PFSK-1 (cell line): ENCODE measurements at regions not wholly inside any gene's neighbourhood (a gene's known extent, or its start where the extent isn't known, plus 50 kb on each side); places are given as distances from the start of the nearest gene placed in this dataset.

ENCODE experiments used
- POLR2AphosphoS5 ChIP-seq: IDR thresholded peaks from 2 replicates; pipeline ENCODE4 v1.6.1; 2012; ENCODE audit warnings: low read depth, mild to moderate bottlenecking, control low read depth, low read length, moderate library complexity
- REST ChIP-seq, 2 experiments: IDR thresholded peaks; 2 replicates each; pipeline versions ENCODE4 v1.6.1 to v1.8.0; 2011 to 2012; ENCODE audit warnings: low read depth in 2 of 2, low read length in 2 of 2, control low read depth in 1 of 2, inconsistent platforms in 1 of 2, mild to moderate bottlenecking in 1 of 2, moderate library complexity in 1 of 2; ENCODE audit not compliant: insufficient read depth in 1 of 2
- TAF1 ChIP-seq: IDR thresholded peaks from 2 replicates; pipeline ENCODE4 v1.6.1; 2012; ENCODE audit warnings: low read length, control low read depth, borderline replicate concordance; ENCODE audit not compliant: insufficient read depth

GRCh38 chr13:89832827-89833226 lies 1514.7 kb upstream of the MIR17HG start:
- no peak for TF ChIP-seq REST (IDR thresholded peaks at IDR 0.05; ENCODE audit: insufficient read depth in 1 of 2, low read depth in 2 of 2, low read length in 2 of 2)
- TF ChIP-seq POLR2AphosphoS5 = no peak
- TF ChIP-seq TAF1 = no peak
